Nephron progenitor cell (in vitro differentiated cells): ENCODE measurements at regions not wholly inside any gene's neighbourhood (a gene's known extent, or its start where the extent isn't known, plus 50 kb on each side); places are given as distances from the start of the nearest gene placed in this dataset.
"Not testable (repeated sequence)": the region's sequence is repeated elsewhere in the genome, so short reads cannot be mapped to it uniquely, and the experiment has no call there.

Experiments
- DNase-seq: peaks from one replicate; pipeline ENCODE4 v3.0.0; 2021
- H3K27ac Mint-ChIP-seq: 2 replicates; pipeline ENCODE4 v1.8.0; 2021; ENCODE audit warnings: mild to moderate bottlenecking, moderate library complexity, mixed read lengths
- H3K27me3 Mint-ChIP-seq: 2 replicates; pipeline ENCODE4 v1.8.0; 2021; ENCODE audit warnings: mild to moderate bottlenecking, low read depth, mixed read lengths; ENCODE audit not compliant: poor library complexity
- H3K36me3 Mint-ChIP-seq: 2 replicates; pipeline ENCODE4 v1.8.0; 2021; ENCODE audit warnings: low read depth, mixed read lengths
- H3K4me1 Mint-ChIP-seq: 2 replicates; pipeline ENCODE4 v1.8.0; 2021; ENCODE audit warnings: mixed read lengths
- H3K4me3 Mint-ChIP-seq: 2 replicates; pipeline ENCODE4 v1.8.0; 2021; ENCODE audit warnings: mild to moderate bottlenecking, moderate library complexity, mixed read lengths
- H3K9me3 Mint-ChIP-seq: 2 replicates; pipeline ENCODE4 v1.8.0; 2021; ENCODE audit warnings: mild to moderate bottlenecking, moderate library complexity, mixed read lengths
- TF ChIP-seq, protein P1 (sequence below): fragments of 200-600 bp; sonication (generic); IDR thresholded peaks from 2 replicates; pipeline ENCODE4 v1.5.0; 2021; ENCODE audit warnings: antibody characterized with exemption

DNA sequence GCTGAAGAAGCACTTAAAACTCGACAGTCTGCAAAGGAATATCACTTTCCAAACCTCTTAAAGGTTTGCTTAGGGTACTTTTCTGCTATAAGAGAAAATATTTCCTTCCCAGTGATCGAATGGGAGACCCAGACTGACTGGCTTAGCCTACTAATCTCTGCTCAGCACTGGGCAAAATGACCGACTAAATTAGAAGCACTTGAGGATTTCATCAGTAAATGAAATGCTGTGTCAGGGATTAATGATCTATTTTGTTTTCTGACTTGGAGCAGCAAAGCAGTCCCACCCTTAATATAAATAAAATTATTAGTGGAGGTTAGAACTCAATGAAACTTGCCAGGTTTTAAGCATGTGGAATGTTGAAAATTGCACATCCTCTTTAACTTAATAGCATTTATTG lies 411.6 kb downstream of the NEBL start:
- no peak for DNase-seq
- peaks cover 8% of the 10 kb centered on the region for H3K36me3 Mint-ChIP-seq
- TF ChIP-seq, protein P1, sequence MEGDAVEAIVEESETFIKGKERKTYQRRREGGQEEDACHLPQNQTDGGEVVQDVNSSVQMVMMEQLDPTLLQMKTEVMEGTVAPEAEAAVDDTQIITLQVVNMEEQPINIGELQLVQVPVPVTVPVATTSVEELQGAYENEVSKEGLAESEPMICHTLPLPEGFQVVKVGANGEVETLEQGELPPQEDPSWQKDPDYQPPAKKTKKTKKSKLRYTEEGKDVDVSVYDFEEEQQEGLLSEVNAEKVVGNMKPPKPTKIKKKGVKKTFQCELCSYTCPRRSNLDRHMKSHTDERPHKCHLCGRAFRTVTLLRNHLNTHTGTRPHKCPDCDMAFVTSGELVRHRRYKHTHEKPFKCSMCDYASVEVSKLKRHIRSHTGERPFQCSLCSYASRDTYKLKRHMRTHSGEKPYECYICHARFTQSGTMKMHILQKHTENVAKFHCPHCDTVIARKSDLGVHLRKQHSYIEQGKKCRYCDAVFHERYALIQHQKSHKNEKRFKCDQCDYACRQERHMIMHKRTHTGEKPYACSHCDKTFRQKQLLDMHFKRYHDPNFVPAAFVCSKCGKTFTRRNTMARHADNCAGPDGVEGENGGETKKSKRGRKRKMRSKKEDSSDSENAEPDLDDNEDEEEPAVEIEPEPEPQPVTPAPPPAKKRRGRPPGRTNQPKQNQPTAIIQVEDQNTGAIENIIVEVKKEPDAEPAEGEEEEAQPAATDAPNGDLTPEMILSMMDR: no peak
- no peaks in the 10 kb centered on the region for H3K27me3 Mint-ChIP-seq
- no peak overlapping the region for H3K27ac Mint-ChIP-seq
- peaks cover 10% of the 10 kb centered on the region for H3K9me3 Mint-ChIP-seq
- H3K4me3 Mint-ChIP-seq: no peak overlapping the region
- no peaks in the 10 kb centered on the region for H3K4me1 Mint-ChIP-seq

DNA sequence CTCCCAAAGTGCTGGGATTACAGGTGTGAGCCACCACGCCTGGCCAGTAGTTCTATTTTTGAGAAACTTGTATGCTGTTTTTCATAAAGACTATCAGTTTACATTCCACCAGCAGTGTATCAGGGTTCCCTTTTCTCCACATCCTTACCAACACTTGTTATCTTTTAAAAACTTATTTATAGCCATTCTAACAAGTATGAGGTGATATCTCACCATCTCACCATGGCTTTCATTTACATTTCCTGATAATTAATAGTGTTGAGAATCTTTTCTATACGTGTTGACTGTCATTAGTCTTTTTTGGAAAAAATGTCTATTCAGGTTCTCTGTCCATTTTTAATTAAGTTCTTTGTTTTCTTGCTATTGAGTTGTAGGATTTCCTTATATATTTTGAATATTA lies 416.1 kb downstream of the NEBL start:
- Mint-ChIP-seq H3K4me3 (no peak overlapping the region), H3K4me1 (no peaks in the 10 kb centered on the region), H3K27ac (no peak overlapping the region), H3K9me3 (peaks cover 18% of the 10 kb centered on the region), H3K36me3 (peaks cover 8% of the 10 kb centered on the region), H3K27me3 (no peaks in the 10 kb centered on the region)
- DNase-seq: no peak
- TF ChIP-seq, protein P1: no peak

DNA sequence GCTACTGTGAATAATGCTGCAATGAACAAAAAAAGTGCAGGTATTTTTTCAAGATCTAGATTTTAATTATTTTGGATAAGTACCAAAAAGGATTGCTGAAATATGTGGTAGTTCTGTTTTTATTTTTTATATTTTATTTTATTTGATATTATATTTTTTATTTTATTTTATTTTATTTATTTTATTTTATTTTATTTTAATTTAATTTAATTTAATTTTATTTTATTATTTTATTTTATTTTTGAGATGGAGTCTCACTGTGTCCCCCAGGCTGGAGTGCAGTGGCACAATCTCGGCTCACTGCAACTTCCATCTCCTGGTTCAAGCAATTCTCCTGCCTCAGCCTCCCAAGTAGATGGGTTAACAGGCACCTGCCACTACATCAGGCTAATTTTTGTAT lies 416.5 kb downstream of the NEBL start:
- not testable (repeated sequence) for H3K36me3 Mint-ChIP-seq, H3K4me3 Mint-ChIP-seq, H3K27ac Mint-ChIP-seq, H3K27me3 Mint-ChIP-seq, DNase-seq, H3K4me1 Mint-ChIP-seq
- H3K9me3 Mint-ChIP-seq: peaks cover 18% of the 10 kb centered on the region

DNA sequence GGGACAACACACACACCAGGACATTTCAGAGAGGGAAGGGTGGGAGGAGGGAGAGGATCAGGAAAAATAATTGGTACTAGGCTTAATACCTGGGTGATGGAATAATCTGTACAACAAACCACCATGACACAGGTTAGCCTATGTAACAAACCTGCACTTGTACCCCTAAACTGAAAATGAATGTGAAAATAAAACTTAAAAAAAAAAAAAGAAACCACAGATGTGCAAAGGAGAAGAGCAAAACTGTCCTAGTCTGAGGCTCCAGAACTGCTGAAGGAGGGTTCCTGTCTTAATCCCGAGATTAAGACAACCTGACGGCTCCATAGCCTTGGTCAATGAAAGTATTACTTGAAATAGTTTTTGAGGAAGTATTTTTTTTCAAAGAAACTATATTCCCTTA lies 423.0 kb downstream of the NEBL start:
- H3K9me3 Mint-ChIP-seq: no peaks in the 10 kb centered on the region

DNA sequence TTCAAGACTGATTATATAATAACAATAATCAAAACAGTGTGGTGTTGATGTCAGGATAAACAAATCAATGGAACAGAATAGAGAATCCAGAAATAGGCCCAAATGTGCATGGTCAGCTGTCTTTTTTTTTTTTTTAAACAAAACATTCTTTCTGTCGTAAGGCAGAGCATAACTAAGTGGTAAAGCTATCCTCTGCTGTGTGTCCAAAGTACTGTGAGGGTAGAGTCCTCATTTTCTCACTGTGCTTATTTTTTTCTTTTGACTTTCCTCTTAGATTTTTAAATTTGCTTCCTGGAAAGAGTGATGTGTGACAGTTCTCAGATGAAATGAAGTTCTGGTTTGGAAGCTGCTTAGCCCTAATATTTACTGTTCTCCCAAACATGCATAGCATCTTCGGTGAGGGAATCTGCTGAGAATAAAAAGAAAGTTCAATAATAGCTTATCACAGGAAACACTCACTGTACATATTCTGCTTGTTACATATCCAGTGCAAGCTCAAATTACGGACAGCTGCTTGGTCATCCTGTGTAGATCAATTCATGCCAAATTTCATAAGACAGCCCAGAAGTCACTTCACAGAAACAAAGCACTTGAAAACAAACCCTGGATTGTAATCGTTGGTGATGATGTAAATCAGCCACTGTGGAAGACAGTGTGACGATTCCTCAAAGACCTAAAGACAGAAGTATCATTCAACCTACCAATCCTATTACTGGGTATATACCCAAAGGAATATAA lies 423.9 kb downstream of the NEBL start:
- Mint-ChIP-seq H3K36me3 (no peaks in the 10 kb centered on the region), H3K27ac (no peak overlapping the region), H3K4me1 (no peaks in the 10 kb centered on the region), H3K4me3 (no peak overlapping the region), H3K27me3 (no peaks in the 10 kb centered on the region), H3K9me3 (peaks cover 3% of the 10 kb centered on the region)
- TF ChIP-seq, protein P1: no peak
- DNase-seq: no peak

More for the DNA sequence above, 423.0 kb downstream of the NEBL start:
- H3K27ac Mint-ChIP-seq: no peak overlapping the region
- DNase-seq: no peak
- no peaks in the 10 kb centered on the region for H3K36me3 Mint-ChIP-seq
- no peaks in the 10 kb centered on the region for H3K4me1 Mint-ChIP-seq
- TF ChIP-seq, protein P1: no peak
- no peaks in the 10 kb centered on the region for H3K27me3 Mint-ChIP-seq
- H3K4me3 Mint-ChIP-seq: no peak overlapping the region

GRCh38 chr10:20466731-20467130 lies 430.4 kb downstream of the NEBL start:
- Mint-ChIP-seq H3K4me3 (no peak overlapping the region), H3K9me3 (peaks cover 46% of the 10 kb centered on the region), H3K27me3 (no peaks in the 10 kb centered on the region), H3K27ac (no peak overlapping the region), H3K36me3 (peaks cover 5% of the 10 kb centered on the region), H3K4me1 (no peaks in the 10 kb centered on the region)
- TF ChIP-seq, protein P1: no peak
- DNase-seq: no peak
